Left lung (tissue), 4 donors: ENCODE measurements at regions not wholly inside any gene's neighbourhood (a gene's known extent, or its start where the extent isn't known, plus 50 kb on each side); places are given as distances from the start of the nearest gene placed in this dataset.

Experiments
- ATAC-seq: fragments of 200-7000 bp; cut with Tn5 transposase; one replicate; pipeline ENCODE4 v1.9.1; 2020; ENCODE audit warnings: moderate library complexity
- DNase-seq, 4 donors: peaks; one replicate each; pipeline ENCODE4 v3.0.0-alpha.2; 2013 to 2020
- H3K27ac ChIP-seq, 2 donors: fragments of 200-600 bp; sonication (generic) in 1 of 2; one replicate each; pipeline versions ENCODE4 v1.5.0 to v1.8.0; 2020 to 2021
- H3K27me3 ChIP-seq, 2 donors: fragments of 200-600 bp; sonication (generic) in 1 of 2; one replicate each; pipeline versions ENCODE4 v1.5.0 to v1.8.0; 2020 to 2021
- H3K36me3 ChIP-seq, 2 donors: fragments of 200-600 bp; sonication (generic) in 1 of 2; one replicate each; pipeline versions ENCODE4 v1.5.0 to v1.8.0; 2020 to 2021
- H3K4me1 ChIP-seq, 2 donors: fragments of 200-600 bp; one replicate each; pipeline ENCODE4 v1.8.0; 2021
- H3K4me3 ChIP-seq, 2 donors: fragments of 200-600 bp; sonication (generic) in 1 of 2; one replicate each; pipeline versions ENCODE4 v1.5.0 to v1.8.0; 2020 to 2021; ENCODE audit warnings: mild to moderate bottlenecking in 1 of 2
- H3K9me3 ChIP-seq, 2 donors: fragments of 200-600 bp; sonication (generic) in 1 of 2; one replicate each; pipeline versions ENCODE4 v1.5.0 to v1.8.0; 2020 to 2021
- intact Hi-C, 2 donors: fragments of 100-400 bp; cut with DNase I; formaldehyde crosslinking; loops; one replicate each; pipeline versions ENCODE4 v1.11.2 to v1.14.2; 2022
- TF ChIP-seq, protein P1 (sequence below), 2 donors: fragments of 200-600 bp; sonication (generic) in 1 of 2; IDR thresholded peaks; one replicate each; pipeline versions ENCODE4 v1.5.0 to v1.8.0; 2021; ENCODE audit warnings: antibody characterized with exemption in 2 of 2
- donor health status: DM: no; HTN: yes; CAD: no.
- donor health status: DM: no; HTN: no; CAD: no.

DNA sequence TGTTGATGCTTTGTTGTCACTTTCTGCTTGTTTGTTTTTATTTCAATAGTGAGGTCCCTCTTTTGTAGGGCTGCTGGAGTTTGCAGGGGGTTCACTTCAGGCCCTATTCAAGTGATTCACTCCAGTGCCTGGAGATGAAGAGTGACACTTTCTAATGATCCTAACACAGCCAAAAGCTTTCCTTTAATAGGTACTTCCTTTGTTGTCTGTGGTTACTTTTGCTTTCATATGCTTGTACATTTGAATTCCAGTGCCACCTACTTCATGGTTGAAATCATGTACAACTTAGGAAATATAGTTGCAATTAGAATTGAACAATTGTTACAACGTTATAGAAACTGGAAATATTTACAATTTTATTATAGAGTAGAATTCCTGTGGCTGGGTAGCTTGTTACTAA is 466.8 kb upstream of the EPHA3 start:
- H3K4me1 ChIP-seq, result no peaks in the 10 kb centered on the region
- H3K27me3 ChIP-seq, result no peaks in the 10 kb centered on the region
- H3K36me3 ChIP-seq, result no peaks in the 10 kb centered on the region
- no peak for DNase-seq
- TF ChIP-seq, protein P1, sequence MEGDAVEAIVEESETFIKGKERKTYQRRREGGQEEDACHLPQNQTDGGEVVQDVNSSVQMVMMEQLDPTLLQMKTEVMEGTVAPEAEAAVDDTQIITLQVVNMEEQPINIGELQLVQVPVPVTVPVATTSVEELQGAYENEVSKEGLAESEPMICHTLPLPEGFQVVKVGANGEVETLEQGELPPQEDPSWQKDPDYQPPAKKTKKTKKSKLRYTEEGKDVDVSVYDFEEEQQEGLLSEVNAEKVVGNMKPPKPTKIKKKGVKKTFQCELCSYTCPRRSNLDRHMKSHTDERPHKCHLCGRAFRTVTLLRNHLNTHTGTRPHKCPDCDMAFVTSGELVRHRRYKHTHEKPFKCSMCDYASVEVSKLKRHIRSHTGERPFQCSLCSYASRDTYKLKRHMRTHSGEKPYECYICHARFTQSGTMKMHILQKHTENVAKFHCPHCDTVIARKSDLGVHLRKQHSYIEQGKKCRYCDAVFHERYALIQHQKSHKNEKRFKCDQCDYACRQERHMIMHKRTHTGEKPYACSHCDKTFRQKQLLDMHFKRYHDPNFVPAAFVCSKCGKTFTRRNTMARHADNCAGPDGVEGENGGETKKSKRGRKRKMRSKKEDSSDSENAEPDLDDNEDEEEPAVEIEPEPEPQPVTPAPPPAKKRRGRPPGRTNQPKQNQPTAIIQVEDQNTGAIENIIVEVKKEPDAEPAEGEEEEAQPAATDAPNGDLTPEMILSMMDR (IDR thresholded peaks at IDR 0.05), result no peak
- intact Hi-C loops, result no loop called here
- no peak overlapping the region for H3K27ac ChIP-seq
- no peak overlapping the region for H3K4me3 ChIP-seq
- H3K9me3 ChIP-seq, result peaks cover 0 to 7% of the 10 kb centered on the region in 2 donors
- ATAC-seq, result no peak

DNA sequence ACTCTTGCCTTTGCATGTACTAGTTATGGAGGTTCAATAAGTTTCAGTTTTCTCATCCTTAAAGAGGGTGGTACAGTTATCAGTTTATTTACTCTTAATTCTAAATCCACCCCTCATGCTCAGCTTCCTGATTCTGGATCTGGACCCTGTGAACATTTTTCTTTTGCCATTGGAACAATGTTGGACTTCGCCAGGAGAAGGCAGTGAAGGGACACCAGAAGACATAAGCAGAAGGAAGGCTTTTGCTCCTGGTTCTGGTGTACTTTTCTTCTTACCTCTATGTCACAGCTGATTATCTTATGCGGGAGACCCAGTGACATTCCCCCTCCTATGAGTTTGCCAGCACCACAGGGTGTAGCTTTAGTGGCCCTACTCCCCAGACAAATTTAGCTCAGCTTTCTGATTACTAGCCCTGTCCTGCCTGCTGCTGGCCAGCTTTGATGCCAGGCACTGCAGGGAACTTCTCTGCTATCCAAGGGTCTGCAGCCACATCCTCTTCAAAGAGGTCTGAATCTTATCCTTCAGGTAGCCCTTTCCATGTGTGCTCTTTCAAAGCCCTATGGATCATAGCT is 466.3 kb upstream of the EPHA3 start:
- intact Hi-C loops, result no loop called here

DNA sequence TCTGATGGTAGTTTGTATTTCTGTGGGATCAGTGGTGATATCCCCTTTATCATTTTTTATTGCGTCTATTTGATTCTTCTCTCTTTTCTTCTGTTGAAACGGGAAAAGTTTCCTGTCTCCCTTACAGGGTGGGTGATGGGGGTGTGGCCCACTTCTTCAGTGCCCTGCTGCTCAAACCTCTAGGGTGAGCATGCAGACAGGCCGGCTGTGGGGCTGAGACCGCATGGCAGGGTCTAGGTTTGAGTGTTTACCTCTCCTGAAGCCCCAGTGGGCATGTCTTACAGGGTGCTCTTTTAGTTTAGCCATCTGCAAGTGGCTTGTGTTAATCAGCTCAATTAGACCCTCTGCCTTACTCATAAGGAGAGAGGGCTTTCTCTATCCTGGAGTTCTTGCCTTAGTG is 450.0 kb upstream of the EPHA3 start:
- H3K9me3 ChIP-seq, result peaks cover 0 to 10% of the 10 kb centered on the region in 2 donors
- TF ChIP-seq, protein P1 (IDR thresholded peaks at IDR 0.05), result no peak
- ATAC-seq, result no peak
- H3K27ac ChIP-seq, result no peak overlapping the region
- intact Hi-C loops, result no loop called here
- H3K4me1 ChIP-seq, result no peaks in the 10 kb centered on the region
- peak in 1 of 4 donors; percentile 32 for DNase-seq
- no peaks in the 10 kb centered on the region for H3K27me3 ChIP-seq
- H3K4me3 ChIP-seq, result no peak overlapping the region
- H3K36me3 ChIP-seq, result no peaks in the 10 kb centered on the region

More for the DNA sequence above, 466.3 kb upstream of the EPHA3 start:
- H3K27me3 ChIP-seq, result no peaks in the 10 kb centered on the region
- no peak overlapping the region for H3K4me3 ChIP-seq
- ATAC-seq (no peak), DNase-seq (no peak)
- no peak overlapping the region for H3K27ac ChIP-seq
- H3K9me3 ChIP-seq, result peaks cover 0 to 7% of the 10 kb centered on the region in 2 donors
- no peaks in the 10 kb centered on the region for H3K36me3 ChIP-seq
- no peaks in the 10 kb centered on the region for H3K4me1 ChIP-seq
- TF ChIP-seq, protein P1 (IDR thresholded peaks at IDR 0.05), result no peak

GRCh38 chr3:88661433-88661824 is 446.0 kb upstream of the EPHA3 start:
- Histone ChIP-seq H3K27ac (no peak overlapping the region), H3K27me3 (no peaks in the 10 kb centered on the region), H3K36me3 (no peaks in the 10 kb centered on the region), H3K9me3 (peaks cover 0 to 10% of the 10 kb centered on the region in 2 donors), H3K4me1 (no peaks in the 10 kb centered on the region), H3K4me3 (no peak overlapping the region)
- TF ChIP-seq, protein P1 (IDR thresholded peaks at IDR 0.05), result no peak
- DNase-seq, result no peak
- intact Hi-C loops, result no loop called here
- no peak for ATAC-seq

GRCh38 chr3:88668180-88668579 is 439.2 kb upstream of the EPHA3 start:
- no peaks in the 10 kb centered on the region for H3K27me3 ChIP-seq
- TF ChIP-seq, protein P1 (IDR thresholded peaks at IDR 0.05), result no peak
- no peak overlapping the region for H3K27ac ChIP-seq
- no peak for DNase-seq
- no peak for ATAC-seq
- no peaks in the 10 kb centered on the region for H3K36me3 ChIP-seq
- intact Hi-C loops, result no loop called here
- no peak overlapping the region for H3K4me3 ChIP-seq
- H3K4me1 ChIP-seq, result no peaks in the 10 kb centered on the region
- peaks cover 0 to 4% of the 10 kb centered on the region in 2 donors for H3K9me3 ChIP-seq
